ENCODE measurements at regions not wholly inside any gene's neighbourhood (a gene's known extent, or its start where the extent isn't known, plus 50 kb on each side); places are given as distances from the start of the nearest gene placed in this dataset.

DNA sequence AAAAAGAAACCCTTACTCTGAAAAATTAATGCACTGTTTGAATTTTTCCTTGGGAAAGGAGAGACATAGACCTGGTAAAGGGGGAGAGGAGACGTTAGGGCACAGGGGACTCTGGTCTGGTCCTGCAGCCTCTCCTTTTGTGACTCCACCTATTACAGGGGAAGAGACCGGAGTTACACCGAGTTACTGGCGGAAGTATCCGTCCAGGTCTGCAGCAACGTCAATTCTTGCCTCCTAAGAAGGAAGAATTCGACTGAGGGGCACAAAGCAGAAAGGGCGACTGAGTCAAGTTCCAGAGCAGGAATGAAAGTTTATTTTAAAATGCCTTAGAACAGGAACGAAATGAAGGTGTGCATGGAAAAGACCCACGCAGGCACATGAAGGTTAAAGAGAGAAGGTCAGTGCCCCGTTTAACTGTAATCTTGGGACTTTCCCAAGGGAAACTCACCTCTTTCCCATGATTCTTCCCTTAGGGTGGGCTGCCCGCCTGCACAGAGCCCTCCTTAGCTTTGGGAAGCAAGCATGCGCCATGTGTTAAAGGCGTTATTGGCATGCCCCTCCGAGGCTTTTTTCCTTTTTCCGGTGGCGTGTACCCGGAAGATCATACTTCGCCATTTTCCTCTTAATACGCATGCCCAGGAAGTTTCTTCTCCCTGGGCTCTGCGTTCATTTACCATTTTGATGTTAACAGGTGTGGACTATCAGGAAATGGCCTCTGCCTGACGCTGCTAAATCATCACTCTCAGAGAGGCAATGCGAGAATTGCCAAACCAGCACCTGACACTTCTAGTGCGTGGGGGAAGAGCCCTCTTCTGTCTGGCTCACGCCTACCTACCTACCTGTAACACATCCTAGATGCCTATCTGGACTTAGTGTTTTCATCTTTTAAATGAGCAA is 409.6 kb upstream of the PAPPA start:
- Histone ChIP-seq H3K9me2 (replicated peaks; ENCODE audit: insufficient read depth, low read length) (no peaks in the 10 kb centered on the region), H3K9ac (ENCODE audit: low read length) (no peak overlapping the region), H3K36me3 (ENCODE audit: low read length) (no peaks in the 10 kb centered on the region), H3K9me3 (ENCODE audit: insufficient read depth, low read length) (no peaks in the 10 kb centered on the region), H2AFZ (ENCODE audit: low read depth, low read length, severe bottlenecking) (no peak overlapping the region), H4K20me1 (ENCODE audit: low read depth, low read length) (no peaks in the 10 kb centered on the region), H3K27ac (ENCODE audit: low read depth, low read length) (no peak overlapping the region), H3K4me3 (ENCODE audit: insufficient read depth, low read length, poor library complexity, severe bottlenecking) (no peak overlapping the region), H3K79me2 (ENCODE audit: insufficient read depth, low read length) (no peaks in the 10 kb centered on the region), H3K27me3 (ENCODE audit: low read length) (no peaks in the 10 kb centered on the region), H3K4me2 (ENCODE audit: low read depth, low read length, poor library complexity, severe bottlenecking) (no peak overlapping the region), H3F3A (ENCODE audit: insufficient read depth) (no peaks in the 10 kb centered on the region)
- no peak for TF ChIP-seq EZH2phosphoT487 (conservative IDR thresholded peaks at IDR 0.05; ENCODE audit: low read length)
- TF ChIP-seq CTCF (IDR thresholded peaks at IDR 0.05; ENCODE audit: insufficient read depth, low read length, poor library complexity, severe bottlenecking): no peak

DNA sequence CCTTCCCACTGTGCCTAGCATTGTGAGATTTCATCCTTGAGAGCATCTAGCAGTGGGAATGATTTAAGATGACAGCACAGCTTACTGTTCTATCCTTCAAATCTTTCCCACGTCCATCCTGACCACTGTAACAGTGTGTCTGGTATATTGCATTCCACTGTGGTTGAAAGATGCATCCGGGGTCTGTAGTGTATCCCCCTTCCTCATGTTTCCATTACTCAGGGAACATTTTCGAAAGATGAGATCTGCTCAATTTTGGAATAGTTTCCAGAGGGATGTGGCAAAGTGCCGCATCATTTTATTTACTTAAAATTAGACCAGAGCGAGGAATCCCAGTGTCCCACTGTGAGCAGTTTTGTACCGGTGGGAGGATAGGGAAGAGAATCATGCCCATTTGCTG is 407.1 kb upstream of the PAPPA start:
- H2AFZ ChIP-seq (ENCODE audit: low read depth, low read length, severe bottlenecking): no peak overlapping the region
- no peak overlapping the region for H3K4me2 ChIP-seq (ENCODE audit: low read depth, low read length, poor library complexity, severe bottlenecking)
- TF ChIP-seq EZH2phosphoT487 (conservative IDR thresholded peaks at IDR 0.05; ENCODE audit: low read length) (no peak), CTCF (IDR thresholded peaks at IDR 0.05; ENCODE audit: insufficient read depth, low read length, poor library complexity, severe bottlenecking) (no peak)
- H4K20me1 ChIP-seq (ENCODE audit: low read depth, low read length): no peaks in the 10 kb centered on the region
- no peak overlapping the region for H3K4me3 ChIP-seq (ENCODE audit: insufficient read depth, low read length, poor library complexity, severe bottlenecking)
- H3F3A ChIP-seq (ENCODE audit: insufficient read depth): no peaks in the 10 kb centered on the region
- no peaks in the 10 kb centered on the region for H3K9me3 ChIP-seq (ENCODE audit: insufficient read depth, low read length)
- H3K27me3 ChIP-seq (ENCODE audit: low read length): no peaks in the 10 kb centered on the region
- no peak overlapping the region for H3K9ac ChIP-seq (ENCODE audit: low read length)
- no peak overlapping the region for H3K27ac ChIP-seq (ENCODE audit: low read depth, low read length)
- no peaks in the 10 kb centered on the region for H3K9me2 ChIP-seq (replicated peaks; ENCODE audit: insufficient read depth, low read length)
- no peaks in the 10 kb centered on the region for H3K79me2 ChIP-seq (ENCODE audit: insufficient read depth, low read length)
- no peaks in the 10 kb centered on the region for H3K36me3 ChIP-seq (ENCODE audit: low read length)

DNA sequence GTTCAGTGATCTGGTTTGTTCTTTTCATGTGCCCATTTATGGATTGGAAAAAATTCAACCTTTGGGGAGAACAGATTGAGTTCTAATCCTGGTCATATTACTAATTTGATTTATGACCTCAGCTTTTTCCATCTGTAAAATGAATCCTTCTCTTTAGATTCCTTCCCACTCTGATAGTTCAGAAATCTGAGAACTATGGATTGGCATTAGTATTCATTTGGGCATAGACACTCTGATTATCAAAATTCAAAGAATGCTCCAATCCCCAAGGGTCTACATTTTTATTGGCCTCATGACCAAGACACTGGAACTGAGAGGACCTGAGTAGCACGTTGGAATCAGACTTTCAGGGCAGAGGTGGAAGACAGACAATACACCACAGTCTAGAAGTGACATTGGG is 405.9 kb upstream of the PAPPA start:
- Histone ChIP-seq H3K36me3 (ENCODE audit: low read length) (no peaks in the 10 kb centered on the region), H2AFZ (ENCODE audit: low read depth, low read length, severe bottlenecking) (no peak overlapping the region), H3K9ac (ENCODE audit: low read length) (no peak overlapping the region), H3K27me3 (ENCODE audit: low read length) (no peaks in the 10 kb centered on the region), H4K20me1 (ENCODE audit: low read depth, low read length) (no peaks in the 10 kb centered on the region), H3K9me3 (ENCODE audit: insufficient read depth, low read length) (no peaks in the 10 kb centered on the region), H3K79me2 (ENCODE audit: insufficient read depth, low read length) (no peaks in the 10 kb centered on the region), H3F3A (ENCODE audit: insufficient read depth) (no peaks in the 10 kb centered on the region), H3K27ac (ENCODE audit: low read depth, low read length) (no peak overlapping the region), H3K9me2 (replicated peaks; ENCODE audit: insufficient read depth, low read length) (no peaks in the 10 kb centered on the region), H3K4me2 (ENCODE audit: low read depth, low read length, poor library complexity, severe bottlenecking) (no peak overlapping the region), H3K4me3 (ENCODE audit: insufficient read depth, low read length, poor library complexity, severe bottlenecking) (no peak overlapping the region)
- no peak for TF ChIP-seq CTCF (IDR thresholded peaks at IDR 0.05; ENCODE audit: insufficient read depth, low read length, poor library complexity, severe bottlenecking)
- no peak for TF ChIP-seq EZH2phosphoT487 (conservative IDR thresholded peaks at IDR 0.05; ENCODE audit: low read length)
